CD4-positive, CD25-positive, alpha-beta regulatory T cell (primary cell): ENCODE measurements at regions not wholly inside any gene's neighbourhood (a gene's known extent, or its start where the extent isn't known, plus 50 kb on each side); places are given as distances from the start of the nearest gene placed in this dataset.
"Not testable (repeated sequence)": the region's sequence is repeated elsewhere in the genome, so short reads cannot be mapped to it uniquely, and the experiment has no call there.

Source experiments
- ATAC-seq, 2 donors: fragments of 150-1000 bp; cut with Tn5 transposase; one replicate each; pipeline ENCODE4 v1.10.0; 2021; ENCODE audit warnings: low read depth in 2 of 2, moderate number of reproducible peaks in 2 of 2, moderate library complexity in 1 of 2
- DNase-seq, 3 donors: peaks; one replicate each; pipeline versions ENCODE4 v3.0.0 to v3.0.0-alpha.2; 2012 to 2022; ENCODE audit warnings: mixed read lengths in 1 of 3
- H3K27ac ChIP-seq: one replicate; pipeline ENCODE4 v1.7.0; 2013; ENCODE audit warnings: mild to moderate bottlenecking, low read length; ENCODE audit not compliant: insufficient read depth, poor library complexity, severe bottlenecking
- H3K27me3 ChIP-seq: one replicate; pipeline ENCODE4 v1.7.0; 2013; ENCODE audit warnings: low read length; ENCODE audit not compliant: control insufficient read depth, insufficient read depth
- H3K36me3 ChIP-seq: one replicate; pipeline ENCODE4 v1.7.0; 2013; ENCODE audit warnings: mild to moderate bottlenecking, low read length, moderate library complexity; ENCODE audit not compliant: control insufficient read depth, insufficient read depth
- H3K4me1 ChIP-seq: 2 replicates; pipeline ENCODE4 v1.7.0; 2013; ENCODE audit warnings: mild to moderate bottlenecking, low read length; ENCODE audit not compliant: insufficient read depth, control insufficient read depth, poor library complexity, severe bottlenecking
- H3K4me3 ChIP-seq: one replicate; pipeline ENCODE4 v1.7.0; 2013; ENCODE audit warnings: low read depth, mild to moderate bottlenecking, low read length, moderate library complexity
- H3K9me3 ChIP-seq, 2 experiments: 1 replicate in 1 of 2; 2 replicates in 1 of 2; pipeline ENCODE4 v1.7.0; 2013; ENCODE audit warnings: low read length in 2 of 2, mild to moderate bottlenecking in 1 of 2, moderate library complexity in 1 of 2; ENCODE audit not compliant: control insufficient read depth in 2 of 2
- H3K27ac Mint-ChIP-seq, 3 donors: one replicate each; pipeline ENCODE4 v1.8.0; 2020 to 2022; ENCODE audit warnings: mild to moderate bottlenecking in 3 of 3, mixed read lengths in 3 of 3, moderate library complexity in 2 of 3
- H3K27me3 Mint-ChIP-seq: one replicate; pipeline ENCODE4 v1.8.0; 2022; ENCODE audit warnings: mild to moderate bottlenecking, mixed read lengths
- H3K36me3 Mint-ChIP-seq: one replicate; pipeline ENCODE4 v1.8.0; 2020; ENCODE audit warnings: mixed read lengths
- H3K4me1 Mint-ChIP-seq, 4 donors: one replicate each; pipeline ENCODE4 v1.8.0; 2020 to 2022; ENCODE audit warnings: mixed read lengths in 4 of 4, mild to moderate bottlenecking in 1 of 4
- H3K4me3 Mint-ChIP-seq, 4 donors: one replicate each; pipeline ENCODE4 v1.8.0; 2020 to 2022; ENCODE audit warnings: mild to moderate bottlenecking in 4 of 4, mixed read lengths in 4 of 4, moderate library complexity in 3 of 4
- H3K9me3 Mint-ChIP-seq, 7 donors: one replicate each; pipeline ENCODE4 v1.8.0; 2020 to 2022; ENCODE audit warnings: mixed read lengths in 7 of 7, mild to moderate bottlenecking in 3 of 7, moderate library complexity in 2 of 7

GRCh38 chr12:38441871-38442281 lies 125.3 kb downstream of the ALG10B start:
- H3K9me3 Mint-ChIP-seq, result peaks cover 0 to 15% (median 9%) of the 10 kb centered on the region in 7 donors
- not testable (repeated sequence) for DNase-seq, H3K36me3 Mint-ChIP-seq, H3K36me3 ChIP-seq, H3K27me3 ChIP-seq, H3K4me3 ChIP-seq, H3K27ac Mint-ChIP-seq, ATAC-seq, H3K27me3 Mint-ChIP-seq, H3K4me1 Mint-ChIP-seq, H3K4me1 ChIP-seq, H3K27ac ChIP-seq, H3K4me3 Mint-ChIP-seq, H3K9me3 ChIP-seq

- no peak overlapping the region for H3K27ac ChIP-seq
- DNase-seq (no peak), ATAC-seq (no peak)
- H3K4me3 Mint-ChIP-seq, result no peak overlapping the region
- H3K9me3 Mint-ChIP-seq, result peaks cover 0 to 9% (median 5%) of the 10 kb centered on the region in 7 donors
- no peak overlapping the region for H3K4me3 ChIP-seq
- H3K4me1 Mint-ChIP-seq, result no peaks in the 10 kb centered on the region
- no peak overlapping the region for H3K27ac Mint-ChIP-seq
- no peaks in the 10 kb centered on the region for H3K9me3 ChIP-seq
- H3K27me3 ChIP-seq, result no peaks in the 10 kb centered on the region
- H3K36me3 ChIP-seq, result no peaks in the 10 kb centered on the region
- no peaks in the 10 kb centered on the region for H3K4me1 ChIP-seq
- H3K36me3 Mint-ChIP-seq, result no peaks in the 10 kb centered on the region
- no peaks in the 10 kb centered on the region for H3K27me3 Mint-ChIP-seq
These were observed 128.5 kb downstream of the ALG10B start for GRCh38 chr12:38445040-38445439.

GRCh38 chr12:38448991-38449390 lies 132.4 kb downstream of the ALG10B start:
- H3K4me3 ChIP-seq, result no peak overlapping the region
- Mint-ChIP-seq H3K36me3 (no peaks in the 10 kb centered on the region), H3K27ac (no peak overlapping the region), H3K4me1 (no peaks in the 10 kb centered on the region), H3K9me3 (peaks cover 0 to 10% (median 6%) of the 10 kb centered on the region in 7 donors), H3K4me3 (no peak overlapping the region), H3K27me3 (no peaks in the 10 kb centered on the region)
- H3K4me1 ChIP-seq, result no peaks in the 10 kb centered on the region
- no peak for DNase-seq
- no peaks in the 10 kb centered on the region for H3K36me3 ChIP-seq
- no peak for ATAC-seq
- H3K27me3 ChIP-seq, result no peaks in the 10 kb centered on the region
- H3K27ac ChIP-seq, result no peak overlapping the region
- no peaks in the 10 kb centered on the region for H3K9me3 ChIP-seq

DNA sequence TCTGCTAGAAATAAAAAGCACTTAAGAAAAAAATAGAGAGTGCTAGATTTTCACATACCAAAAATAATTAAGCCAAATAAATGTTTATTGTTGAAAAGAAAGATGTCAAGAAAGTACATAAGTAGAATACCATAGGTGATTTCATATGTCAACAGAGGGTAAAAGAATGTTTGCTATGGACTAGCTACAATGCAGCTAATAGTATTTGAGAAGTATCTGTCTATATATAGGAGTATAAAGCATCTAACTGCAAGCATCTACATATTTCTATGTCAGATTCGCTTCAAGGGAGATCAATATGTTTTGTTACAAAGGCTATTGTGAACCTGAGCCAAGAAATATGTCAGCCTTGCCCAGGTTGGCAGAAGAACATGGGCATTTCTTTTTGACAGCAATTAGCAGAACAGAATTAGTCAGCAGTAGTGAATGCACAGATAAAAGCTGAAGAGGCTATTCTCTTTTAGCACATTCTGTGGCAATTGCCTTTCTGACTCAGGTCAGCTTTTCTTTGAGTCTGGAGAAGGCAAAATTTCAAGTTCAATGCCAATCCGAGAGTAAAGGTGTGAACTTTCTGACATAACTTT lies 140.1 kb downstream of the ALG10B start:
- no peaks in the 10 kb centered on the region for H3K36me3 Mint-ChIP-seq
- Histone ChIP-seq H3K9me3 (no peaks in the 10 kb centered on the region), H3K4me1 (no peaks in the 10 kb centered on the region), H3K36me3 (no peaks in the 10 kb centered on the region), H3K4me3 (no peak overlapping the region), H3K27me3 (no peaks in the 10 kb centered on the region), H3K27ac (no peak overlapping the region)
- ATAC-seq, result no peak
- H3K27me3 Mint-ChIP-seq, result no peaks in the 10 kb centered on the region
- H3K4me1 Mint-ChIP-seq, result no peaks in the 10 kb centered on the region
- H3K4me3 Mint-ChIP-seq, result no peak overlapping the region
- H3K27ac Mint-ChIP-seq, result no peak overlapping the region
- no peak for DNase-seq
- peaks cover 0 to 14% (median 4%) of the 10 kb centered on the region in 7 donors for H3K9me3 Mint-ChIP-seq

DNA sequence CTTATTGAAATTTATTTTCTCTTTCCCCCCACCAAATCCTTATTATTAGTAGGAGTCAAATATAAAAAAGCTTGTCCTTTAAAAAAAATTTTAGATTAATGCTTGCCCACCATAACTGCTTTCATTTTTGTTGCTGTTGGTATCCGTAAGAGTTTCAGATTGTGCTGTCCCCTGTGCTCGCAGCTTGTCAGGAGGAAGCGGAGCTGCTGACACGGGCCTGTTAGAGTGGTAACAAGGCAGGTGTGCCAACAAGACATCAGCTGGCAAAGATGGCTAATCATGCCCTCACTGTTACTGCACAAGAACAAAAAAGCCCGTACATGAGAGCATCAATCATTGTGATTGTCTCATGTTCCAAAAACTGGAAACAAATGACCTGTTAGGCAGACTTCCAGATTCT lies 148.4 kb downstream of the ALG10B start:
- Mint-ChIP-seq H3K4me1 (no peaks in the 10 kb centered on the region), H3K4me3 (no peak overlapping the region), H3K36me3 (no peaks in the 10 kb centered on the region), H3K9me3 (peaks cover 0 to 9% (median 2%) of the 10 kb centered on the region in 7 donors), H3K27me3 (no peaks in the 10 kb centered on the region), H3K27ac (no peak overlapping the region)
- no peaks in the 10 kb centered on the region for H3K36me3 ChIP-seq
- H3K4me3 ChIP-seq, result no peak overlapping the region
- H3K27ac ChIP-seq, result no peak overlapping the region
- no peak for ATAC-seq
- no peaks in the 10 kb centered on the region for H3K9me3 ChIP-seq
- DNase-seq, result no peak
- H3K27me3 ChIP-seq, result no peaks in the 10 kb centered on the region
- H3K4me1 ChIP-seq, result no peaks in the 10 kb centered on the region

GRCh38 chr12:38469715-38470114 lies 153.1 kb downstream of the ALG10B start:
- peaks cover 0 to 13% (median 2%) of the 10 kb centered on the region in 7 donors for H3K9me3 Mint-ChIP-seq
- no peaks in the 10 kb centered on the region for H3K27me3 Mint-ChIP-seq

DNA sequence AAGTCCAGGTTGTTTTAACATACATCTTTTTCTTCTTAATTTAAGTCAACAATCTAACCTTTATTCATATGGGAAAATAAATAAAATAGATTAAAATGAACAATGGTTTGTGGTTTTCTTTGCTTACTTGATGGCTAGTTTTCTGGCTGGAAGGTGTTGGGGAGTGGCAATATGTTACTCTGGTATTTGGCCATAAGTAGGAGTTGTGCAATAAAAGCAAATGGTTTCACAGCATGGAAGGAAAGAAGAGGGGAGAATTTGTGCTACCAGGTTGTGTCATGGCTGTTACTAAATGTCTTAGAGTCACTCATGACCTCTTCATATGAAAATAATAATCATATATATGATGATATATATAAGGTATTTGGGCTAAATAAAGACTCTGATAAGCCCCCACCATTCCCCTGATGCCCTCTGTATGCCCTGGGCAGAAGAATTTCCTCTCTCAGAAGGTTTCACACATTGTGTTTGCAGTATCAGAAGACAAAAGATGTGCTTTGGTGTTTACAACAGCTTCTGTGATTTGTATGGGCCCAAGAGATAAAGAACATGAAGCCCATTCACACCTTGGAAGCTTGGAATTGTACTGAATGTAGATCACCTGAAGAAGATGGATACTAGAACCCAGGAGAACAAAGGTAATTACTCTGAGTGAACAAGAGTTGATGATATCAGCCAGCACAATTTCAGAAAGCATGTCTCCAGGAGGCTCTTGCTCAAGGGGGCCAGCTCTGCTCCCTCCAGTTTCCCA lies 160.9 kb downstream of the ALG10B start:
- no peak overlapping the region for H3K4me3 Mint-ChIP-seq
- no peak overlapping the region for H3K27ac Mint-ChIP-seq
- no peak for ATAC-seq
- Histone ChIP-seq H3K4me1 (no peaks in the 10 kb centered on the region), H3K9me3 (no peaks in the 10 kb centered on the region), H3K4me3 (no peak overlapping the region), H3K36me3 (no peaks in the 10 kb centered on the region), H3K27me3 (no peaks in the 10 kb centered on the region), H3K27ac (no peak overlapping the region)
- no peak for DNase-seq
- no peaks in the 10 kb centered on the region for H3K36me3 Mint-ChIP-seq
- peaks cover 0 to 16% (median 6%) of the 10 kb centered on the region in 7 donors for H3K9me3 Mint-ChIP-seq
- no peaks in the 10 kb centered on the region for H3K27me3 Mint-ChIP-seq
- no peaks in the 10 kb centered on the region for H3K4me1 Mint-ChIP-seq

More at GRCh38 chr12:38469715-38470114, 153.1 kb downstream of the ALG10B start:
- Histone ChIP-seq H3K4me1 (no peaks in the 10 kb centered on the region), H3K27me3 (no peaks in the 10 kb centered on the region), H3K27ac (no peak overlapping the region), H3K36me3 (no peaks in the 10 kb centered on the region), H3K4me3 (no peak overlapping the region), H3K9me3 (no peaks in the 10 kb centered on the region)
- ATAC-seq (no peak), DNase-seq (no peak)
- no peak overlapping the region for H3K4me3 Mint-ChIP-seq
- no peaks in the 10 kb centered on the region for H3K36me3 Mint-ChIP-seq
- H3K4me1 Mint-ChIP-seq, result no peaks in the 10 kb centered on the region
- no peak overlapping the region for H3K27ac Mint-ChIP-seq

DNA sequence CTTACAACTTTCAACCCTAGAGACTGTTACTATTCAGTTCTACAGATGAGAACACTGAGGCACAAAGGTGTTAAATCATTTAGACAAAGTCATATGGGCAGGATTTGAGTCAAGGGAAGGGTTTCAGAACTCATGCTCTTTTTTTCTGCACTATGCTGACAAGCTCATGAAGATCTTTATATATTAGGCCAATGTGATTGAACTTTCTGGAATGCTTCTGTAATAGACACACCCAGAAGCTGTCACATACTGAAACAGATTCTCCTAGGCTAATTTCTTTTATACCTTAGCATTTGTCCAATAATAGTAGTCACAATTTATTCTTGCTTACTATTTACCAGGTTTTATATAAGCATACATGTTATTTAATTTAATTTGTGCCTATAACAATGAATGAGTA lies 164.0 kb downstream of the ALG10B start:
- no peak for ATAC-seq
- Mint-ChIP-seq H3K36me3 (no peaks in the 10 kb centered on the region), H3K27ac (no peak overlapping the region), H3K4me3 (no peak overlapping the region), H3K4me1 (no peaks in the 10 kb centered on the region), H3K27me3 (no peaks in the 10 kb centered on the region), H3K9me3 (peaks cover 0 to 11% (median 3%) of the 10 kb centered on the region in 7 donors)
- Histone ChIP-seq H3K9me3 (no peaks in the 10 kb centered on the region), H3K27me3 (no peaks in the 10 kb centered on the region), H3K4me3 (no peak overlapping the region), H3K27ac (no peak overlapping the region), H3K4me1 (no peaks in the 10 kb centered on the region), H3K36me3 (no peaks in the 10 kb centered on the region)
- DNase-seq, result no peak
